GM12874 (cell line): ENCODE measurements at regions not wholly inside any gene's neighbourhood (a gene's known extent, or its start where the extent isn't known, plus 50 kb on each side); places are given as distances from the start of the nearest gene placed in this dataset.

Experiments
- TF ChIP-seq, protein P1 (sequence below): IDR thresholded peaks from 2 replicates; pipeline ENCODE4 v1.5.1; 2011; ENCODE audit warnings: low read depth, mild to moderate bottlenecking, control low read depth, low read length, moderate library complexity; ENCODE audit not compliant: insufficient read depth

DNA sequence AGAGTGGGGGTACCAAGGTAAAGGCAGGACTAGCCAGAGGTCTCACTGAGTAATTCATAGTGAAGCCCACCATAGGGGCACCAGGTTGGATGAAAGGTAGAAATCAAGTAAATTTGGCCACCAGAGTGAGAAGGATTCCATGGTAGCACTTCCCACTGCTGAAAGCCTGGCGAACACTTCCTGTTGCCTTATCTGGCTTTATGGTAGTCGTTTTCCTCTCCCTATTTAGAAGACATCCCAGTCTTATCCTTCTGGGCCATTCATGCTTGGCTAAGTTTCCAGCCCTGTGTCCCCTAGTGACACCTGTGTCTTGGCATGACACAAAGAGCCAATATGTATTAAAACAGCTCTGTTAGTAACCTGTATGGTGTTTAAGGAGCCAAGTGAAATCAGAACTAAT, 74.3 kb upstream of the SIPA1L2 start:
- TF ChIP-seq, protein P1, sequence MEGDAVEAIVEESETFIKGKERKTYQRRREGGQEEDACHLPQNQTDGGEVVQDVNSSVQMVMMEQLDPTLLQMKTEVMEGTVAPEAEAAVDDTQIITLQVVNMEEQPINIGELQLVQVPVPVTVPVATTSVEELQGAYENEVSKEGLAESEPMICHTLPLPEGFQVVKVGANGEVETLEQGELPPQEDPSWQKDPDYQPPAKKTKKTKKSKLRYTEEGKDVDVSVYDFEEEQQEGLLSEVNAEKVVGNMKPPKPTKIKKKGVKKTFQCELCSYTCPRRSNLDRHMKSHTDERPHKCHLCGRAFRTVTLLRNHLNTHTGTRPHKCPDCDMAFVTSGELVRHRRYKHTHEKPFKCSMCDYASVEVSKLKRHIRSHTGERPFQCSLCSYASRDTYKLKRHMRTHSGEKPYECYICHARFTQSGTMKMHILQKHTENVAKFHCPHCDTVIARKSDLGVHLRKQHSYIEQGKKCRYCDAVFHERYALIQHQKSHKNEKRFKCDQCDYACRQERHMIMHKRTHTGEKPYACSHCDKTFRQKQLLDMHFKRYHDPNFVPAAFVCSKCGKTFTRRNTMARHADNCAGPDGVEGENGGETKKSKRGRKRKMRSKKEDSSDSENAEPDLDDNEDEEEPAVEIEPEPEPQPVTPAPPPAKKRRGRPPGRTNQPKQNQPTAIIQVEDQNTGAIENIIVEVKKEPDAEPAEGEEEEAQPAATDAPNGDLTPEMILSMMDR, result no peak

DNA sequence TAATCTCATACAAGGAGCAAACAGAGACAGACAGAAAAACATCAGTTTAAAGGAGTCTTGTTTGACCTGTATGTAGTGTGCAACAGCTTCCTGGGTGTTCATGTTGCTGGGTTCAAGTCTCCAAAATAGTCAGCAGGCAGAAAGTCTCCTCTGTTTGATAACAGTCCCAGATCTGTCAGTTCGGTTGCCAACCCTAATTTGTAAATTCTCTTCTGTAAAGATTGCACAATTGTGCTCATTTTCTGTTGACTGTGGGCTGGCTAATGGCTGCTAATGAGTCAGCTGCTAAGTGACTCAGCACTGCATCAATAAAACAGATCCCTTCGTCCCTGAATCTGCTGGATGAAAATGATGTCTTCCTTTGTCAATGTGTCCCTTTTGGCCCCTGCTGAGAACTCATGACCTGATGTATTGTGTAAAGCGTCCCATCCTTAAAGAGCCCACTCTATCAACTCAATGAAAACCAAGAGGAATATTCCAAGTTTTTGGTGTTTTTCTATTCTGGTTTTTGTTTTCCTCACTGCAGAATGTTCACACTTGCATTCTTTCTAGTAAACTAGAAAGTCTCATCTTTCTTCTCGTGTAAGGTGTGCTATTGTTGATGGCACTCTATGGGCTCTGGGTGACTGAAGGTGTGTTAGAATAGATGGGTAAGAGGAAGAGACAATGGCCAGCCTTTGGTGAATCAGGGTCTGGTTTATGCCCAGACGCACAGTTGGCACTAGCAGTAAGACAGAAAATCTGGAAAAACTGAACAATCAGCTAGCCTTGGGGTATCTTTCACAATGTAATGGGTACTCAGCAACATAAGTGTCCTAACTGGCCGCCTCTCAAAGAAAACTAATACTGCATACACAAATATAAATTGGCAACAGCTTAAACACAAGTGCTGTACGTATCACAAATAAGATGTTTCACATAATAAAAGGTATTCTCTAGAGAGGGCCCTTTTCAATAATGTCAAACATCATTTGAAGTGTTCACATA, 75.1 kb upstream of the SIPA1L2 start:
- TF ChIP-seq, protein P1, result no peak

- TF ChIP-seq, protein P1, result no peak
These were observed 76.1 kb upstream of the SIPA1L2 start for GRCh38 chr1:232705815-232706575.

DNA sequence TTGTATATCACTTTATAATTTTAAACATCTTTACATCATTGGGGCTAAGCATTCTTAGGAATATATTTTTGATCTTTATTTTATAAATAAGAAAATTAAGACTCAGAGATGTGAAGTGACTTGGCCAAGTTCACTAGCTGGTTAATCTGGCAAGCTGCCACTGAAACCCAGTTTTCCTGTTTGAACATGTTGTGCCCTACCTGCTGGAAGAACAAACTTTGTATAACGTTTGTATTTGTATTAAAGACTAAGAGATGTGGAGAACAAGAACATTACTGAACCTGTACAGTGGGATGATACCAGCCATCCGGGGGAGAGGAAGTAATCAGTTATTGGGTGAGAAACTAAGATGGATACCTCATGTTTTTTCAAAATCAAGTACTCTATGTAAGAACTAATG, 77.2 kb upstream of the SIPA1L2 start:
- TF ChIP-seq, protein P1, result no peak

DNA sequence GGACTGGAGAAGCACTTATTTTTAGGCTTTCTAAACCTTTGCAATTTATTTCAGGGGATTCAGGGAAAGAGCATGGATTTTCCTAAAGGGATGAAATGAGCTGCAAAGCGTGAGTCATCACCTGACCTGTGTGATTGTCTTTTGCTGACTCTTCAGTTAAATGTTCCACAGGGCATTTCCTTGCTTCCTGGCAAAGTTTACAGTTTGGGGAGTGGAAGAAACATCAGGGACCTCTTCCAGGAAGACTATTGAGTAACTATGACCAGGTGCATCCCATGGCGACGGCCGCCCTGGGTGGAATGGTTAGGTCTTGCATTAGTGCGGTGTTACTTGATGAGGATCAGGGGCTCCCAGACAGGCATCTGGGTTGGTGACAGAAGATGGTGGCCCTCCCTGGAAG, 79.5 kb upstream of the SIPA1L2 start:
- TF ChIP-seq, protein P1, result no peak

- TF ChIP-seq, protein P1, result no peak
These were observed 82.1 kb upstream of the SIPA1L2 start for GRCh38 chr1:232711996-232712395.

DNA sequence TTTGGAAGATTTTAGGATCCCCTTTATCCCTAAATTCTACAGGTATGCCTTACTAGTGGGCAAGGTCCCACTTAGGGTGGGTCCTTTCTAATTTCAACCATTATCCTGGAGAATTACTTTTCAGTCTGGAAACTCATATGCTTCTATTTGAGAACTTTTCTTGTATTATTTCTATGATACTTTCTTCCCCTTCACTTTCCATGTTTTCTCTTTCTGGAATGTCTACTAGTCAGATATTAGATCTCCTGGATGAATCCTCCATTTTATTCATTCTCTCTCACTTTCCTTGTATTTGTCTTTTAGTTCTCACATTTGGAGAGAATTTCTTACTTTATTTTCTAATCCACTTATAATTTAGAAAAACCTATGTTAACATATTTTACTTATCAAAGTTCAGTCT, 83.9 kb upstream of the SIPA1L2 start:
- TF ChIP-seq, protein P1, result no peak
